Spleen (tissue), 11 donors: ENCODE measurements at regions not wholly inside any gene's neighbourhood (a gene's known extent, or its start where the extent isn't known, plus 50 kb on each side); places are given as distances from the start of the nearest gene placed in this dataset.

ENCODE experiments used
- DNase-seq: peaks from one replicate; pipeline ENCODE4 v3.0.0-alpha.2; 2020
- H3K27ac ChIP-seq, 8 donors: fragments of 200-600 bp; sonication (generic) in 7 of 8; 1 replicate in 4 of 8; 2 replicates in 4 of 8; pipeline versions ENCODE4 v1.5.0 to v1.8.0; 2016 to 2021; ENCODE audit warnings: inconsistent platforms in 4 of 8, mild to moderate bottlenecking in 4 of 8, moderate library complexity in 1 of 8
- H3K27me3 ChIP-seq, 7 donors: fragments of 200-600 bp; sonication (generic) in 6 of 7; replicated peaks in 1 of 7; 1 replicate in 4 of 7; 2 replicates in 3 of 7; pipeline versions ENCODE4 v1.5.0 to v1.8.0; 2016 to 2021; ENCODE audit warnings: inconsistent platforms in 3 of 7, mild to moderate bottlenecking in 1 of 7
- H3K36me3 ChIP-seq, 6 donors: fragments of 200-600 bp; sonication (generic) in 5 of 6; 1 replicate in 4 of 6; 2 replicates in 2 of 6; pipeline versions ENCODE4 v1.5.0 to v1.8.0; 2016 to 2021; ENCODE audit warnings: inconsistent platforms in 2 of 6
- H3K4me1 ChIP-seq, 6 donors: fragments of 200-600 bp; sonication (generic) in 5 of 6; 1 replicate in 3 of 6; 2 replicates in 3 of 6; pipeline versions ENCODE4 v1.5.0 to v1.8.0; 2016 to 2021; ENCODE audit warnings: inconsistent platforms in 3 of 6
- H3K4me3 ChIP-seq, 8 donors: fragments of 200-600 bp; sonication (generic) in 7 of 8; 1 replicate in 4 of 8; 2 replicates in 4 of 8; pipeline versions ENCODE4 v1.5.0 to v1.8.0; 2016 to 2021; ENCODE audit warnings: inconsistent platforms in 4 of 8, mild to moderate bottlenecking in 4 of 8, moderate library complexity in 2 of 8
- H3K9me3 ChIP-seq, 8 donors: fragments of 200-600 bp; sonication (generic) in 7 of 8; 1 replicate in 4 of 8; 2 replicates in 4 of 8; pipeline versions ENCODE4 v1.5.0 to v1.8.0; 2016 to 2021; ENCODE audit warnings: inconsistent platforms in 4 of 8
- CTCF ChIP-seq, 11 experiments: fragments of 200-600 bp in 7 of 11; fragments of 450-650 bp in 4 of 11; sonication (generic) in 4 of 11; IDR thresholded peaks in 8 of 11; conservative IDR thresholded peaks in 3 of 11; 1 replicate in 7 of 11; 2 replicates in 4 of 11; pipeline versions ENCODE4 v1.4.0 to v1.8.0; 2016 to 2021; ENCODE audit warnings: antibody characterized with exemption in 11 of 11, inconsistent platforms in 4 of 11, mild to moderate bottlenecking in 1 of 11
- POLR2A ChIP-seq, 3 donors: fragments of 450-650 bp; IDR thresholded peaks; one replicate each; pipeline ENCODE4 v1.5.1; 2017; ENCODE audit warnings: antibody characterized with exemption in 3 of 3, mild to moderate bottlenecking in 1 of 3
- POLR2AphosphoS5 ChIP-seq, 3 donors: sonication (generic); formaldehyde crosslinking; IDR thresholded peaks; one replicate each; pipeline ENCODE4 v1.5.1; 2017; ENCODE audit warnings: antibody characterized with exemption in 3 of 3
- WGBS, 5 donors: extraction: QIAGEN DNeasy Blood & Tissue Kit in 3 of 5; methylation state at CpG; one replicate each; pipeline versions ENCODE4 v1.1.5 to v1.1.7; 2013 to 2018; 5-methylcytosine and 5-hydroxymethylcytosine counted together
- intact Hi-C: fragments of 100-400 bp; cut with DNase I; formaldehyde crosslinking; loops from one replicate; pipeline ENCODE4 v1.15.0; 2023; ENCODE audit warnings: low total_unique reads
- donor health status: healthy with polysubstance abuse.
- donor health status: DM: no; HTN: no; CAD: no; lungs with moderate emphysema.
- donor health status: DM: no; HTN: no; CAD: no.
- donor health status: Bipolar disorder and iron deficiency.
- donor health status: healthy.
- donor health status: DM: no; HTN: no; CAD: no.
- donor health status: DM: yes; HTN: yes; CAD: no.

- no peak for DNase-seq
- intact Hi-C loops, result no loop called here
- Histone ChIP-seq H3K4me3 (no peak overlapping the region), H3K27me3 (peaks cover 0 to 22% (median 0%) of the 10 kb centered on the region in 7 donors), H3K4me1 (no peaks in the 10 kb centered on the region), H3K27ac (no peak overlapping the region), H3K9me3 (peaks cover 0 to 5% (median 0%) of the 10 kb centered on the region in 8 donors), H3K36me3 (no peaks in the 10 kb centered on the region)
- 60 to 77% (median 73%) methylated on average over 11 to 12 of the region's 12 CpGs for WGBS, 5 donors
- no peak for TF ChIP-seq POLR2AphosphoS5 (IDR thresholded peaks at IDR 0.05)
- no peak for TF ChIP-seq CTCF (IDR thresholded peaks at IDR 0.05 in 8 of 11, conservative IDR thresholded peaks at IDR 0.05 in 3 of 11)
- no peak for TF ChIP-seq POLR2A (IDR thresholded peaks at IDR 0.05)
Measured at GRCh38 chr21:41636636-41637630, 129.0 kb upstream of the TMPRSS2 start.

- no peak for DNase-seq
- H3K27ac ChIP-seq, result no peak overlapping the region
- TF ChIP-seq POLR2A (IDR thresholded peaks at IDR 0.05) (no peak), POLR2AphosphoS5 (IDR thresholded peaks at IDR 0.05) (no peak), CTCF (IDR thresholded peaks at IDR 0.05 in 8 of 11, conservative IDR thresholded peaks at IDR 0.05 in 3 of 11) (no peak)
- H3K27me3 ChIP-seq, result peaks cover 0 to 11% (median 0%) of the 10 kb centered on the region in 7 donors
- no peaks in the 10 kb centered on the region for H3K4me1 ChIP-seq
- peaks cover 0 to 5% (median 0%) of the 10 kb centered on the region in 8 donors for H3K9me3 ChIP-seq
- intact Hi-C loops, result no loop called here
- H3K4me3 ChIP-seq, result no peak overlapping the region
- no peaks in the 10 kb centered on the region for H3K36me3 ChIP-seq
Measured at GRCh38 chr21:41635874-41636273, 127.9 kb upstream of the TMPRSS2 start.

GRCh38 chr21:41634858-41635257 is 126.9 kb upstream of the TMPRSS2 start:
- Histone ChIP-seq H3K27me3 (peaks cover 0 to 7% (median 0%) of the 10 kb centered on the region in 7 donors), H3K4me1 (no peaks in the 10 kb centered on the region), H3K4me3 (no peak overlapping the region), H3K27ac (no peak overlapping the region), H3K36me3 (no peaks in the 10 kb centered on the region), H3K9me3 (peaks cover 0 to 5% (median 0%) of the 10 kb centered on the region in 8 donors)
- 77 to 90% (median 82%) methylated on average over 5 to 9 of the region's 9 CpGs for WGBS, 5 donors
- DNase-seq, result no peak
- intact Hi-C loops, result no loop called here
- TF ChIP-seq POLR2A (IDR thresholded peaks at IDR 0.05), result no peak

GRCh38 chr21:41634211-41634694 is 126.3 kb upstream of the TMPRSS2 start:
- intact Hi-C loops, result no loop called here
- H3K36me3 ChIP-seq, result no peaks in the 10 kb centered on the region
- H3K4me3 ChIP-seq, result no peak overlapping the region
- H3K27me3 ChIP-seq, result peaks cover 0 to 1% (median 0%) of the 10 kb centered on the region in 7 donors
- H3K9me3 ChIP-seq, result peaks cover 0 to 11% (median 2%) of the 10 kb centered on the region in 8 donors
- no peak for TF ChIP-seq POLR2AphosphoS5 (IDR thresholded peaks at IDR 0.05)
- no peak for TF ChIP-seq POLR2A (IDR thresholded peaks at IDR 0.05)
- no peak for TF ChIP-seq CTCF (IDR thresholded peaks at IDR 0.05 in 8 of 11, conservative IDR thresholded peaks at IDR 0.05 in 3 of 11)
- H3K27ac ChIP-seq, result no peak overlapping the region
- 87 to 100% (median 91%) methylated on average over 5 to 6 of the region's 6 CpGs for WGBS, 5 donors
- no peaks in the 10 kb centered on the region for H3K4me1 ChIP-seq
- DNase-seq, result no peak
